Tibial nerve (tissue), 3 donors: ENCODE measurements at regions not wholly inside any gene's neighbourhood (a gene's known extent, or its start where the extent isn't known, plus 50 kb on each side); places are given as distances from the start of the nearest gene placed in this dataset.

Experiments
- POLR2A ChIP-seq, 2 donors: fragments of 450-650 bp; IDR thresholded peaks; one replicate each; pipeline ENCODE4 v1.6.1; 2017; ENCODE audit warnings: antibody characterized with exemption in 2 of 2, mild to moderate bottlenecking in 2 of 2, moderate library complexity in 2 of 2
- TF ChIP-seq, protein P1 (sequence below), 5 experiments: fragments of 200-600 bp in 3 of 5; fragments of 450-650 bp in 2 of 5; sonication (generic) in 3 of 5; IDR thresholded peaks; one replicate each; pipeline ENCODE4 v1.5.1; 2016 to 2019; ENCODE audit warnings: antibody characterized with exemption in 5 of 5, mild to moderate bottlenecking in 3 of 5, moderate library complexity in 2 of 5

- TF ChIP-seq, protein P1, sequence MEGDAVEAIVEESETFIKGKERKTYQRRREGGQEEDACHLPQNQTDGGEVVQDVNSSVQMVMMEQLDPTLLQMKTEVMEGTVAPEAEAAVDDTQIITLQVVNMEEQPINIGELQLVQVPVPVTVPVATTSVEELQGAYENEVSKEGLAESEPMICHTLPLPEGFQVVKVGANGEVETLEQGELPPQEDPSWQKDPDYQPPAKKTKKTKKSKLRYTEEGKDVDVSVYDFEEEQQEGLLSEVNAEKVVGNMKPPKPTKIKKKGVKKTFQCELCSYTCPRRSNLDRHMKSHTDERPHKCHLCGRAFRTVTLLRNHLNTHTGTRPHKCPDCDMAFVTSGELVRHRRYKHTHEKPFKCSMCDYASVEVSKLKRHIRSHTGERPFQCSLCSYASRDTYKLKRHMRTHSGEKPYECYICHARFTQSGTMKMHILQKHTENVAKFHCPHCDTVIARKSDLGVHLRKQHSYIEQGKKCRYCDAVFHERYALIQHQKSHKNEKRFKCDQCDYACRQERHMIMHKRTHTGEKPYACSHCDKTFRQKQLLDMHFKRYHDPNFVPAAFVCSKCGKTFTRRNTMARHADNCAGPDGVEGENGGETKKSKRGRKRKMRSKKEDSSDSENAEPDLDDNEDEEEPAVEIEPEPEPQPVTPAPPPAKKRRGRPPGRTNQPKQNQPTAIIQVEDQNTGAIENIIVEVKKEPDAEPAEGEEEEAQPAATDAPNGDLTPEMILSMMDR (IDR thresholded peaks at IDR 0.05): no peak
- TF ChIP-seq POLR2A (IDR thresholded peaks at IDR 0.05): no peak
These were observed 221.9 kb upstream of the CDH4 start for GRCh38 chr20:61030130-61030529.
